PFSK-1 (cell line): ENCODE measurements at regions not wholly inside any gene's neighbourhood (a gene's known extent, or its start where the extent isn't known, plus 50 kb on each side); places are given as distances from the start of the nearest gene placed in this dataset.

Experiments used
- FOXP2 ChIP-seq: optimal IDR thresholded peaks from 2 replicates; pipeline ENCODE3; 2011; ENCODE audit warnings: borderline replicate concordance, control low read depth, inconsistent platforms; ENCODE audit not compliant: insufficient read depth; ENCODE audit errors: extremely low read length, extremely low read depth
- POLR2AphosphoS5 ChIP-seq: IDR thresholded peaks from 2 replicates; pipeline ENCODE4 v1.6.1; 2012; ENCODE audit warnings: low read depth, mild to moderate bottlenecking, control low read depth, low read length, moderate library complexity
- REST ChIP-seq, 2 experiments: IDR thresholded peaks; 2 replicates each; pipeline versions ENCODE4 v1.6.1 to v1.8.0; 2011 to 2012; ENCODE audit warnings: low read depth in 2 of 2, low read length in 2 of 2, control low read depth in 1 of 2, inconsistent platforms in 1 of 2, mild to moderate bottlenecking in 1 of 2, moderate library complexity in 1 of 2; ENCODE audit not compliant: insufficient read depth in 1 of 2
- TAF1 ChIP-seq: IDR thresholded peaks from 2 replicates; pipeline ENCODE4 v1.6.1; 2012; ENCODE audit warnings: low read length, control low read depth, borderline replicate concordance; ENCODE audit not compliant: insufficient read depth

- no peak for TF ChIP-seq REST (IDR thresholded peaks at IDR 0.05; ENCODE audit: insufficient read depth in 1 of 2, low read depth in 2 of 2, low read length in 2 of 2)
- TF ChIP-seq TAF1, result no peak
- no peak for TF ChIP-seq POLR2AphosphoS5
- no peak for TF ChIP-seq FOXP2
Observed at GRCh38 chr12:43062201-43062895, 472.8 kb upstream of the PRICKLE1 start.
